Stimulated activated CD4-positive, alpha-beta T cell treated with anti-CD3 and anti-CD28 coated beads, Interleukin-1b, Interleukin-23, amount 100 ng/mL, for 1 hour (primary cell): ENCODE measurements at regions not wholly inside any gene's neighbourhood (a gene's known extent, or its start where the extent isn't known, plus 50 kb on each side); places are given as distances from the start of the nearest gene placed in this dataset.

ENCODE experiments used
- DNase-seq, 2 donors: peaks; one replicate each; pipeline ENCODE4 v3.0.0-alpha.2; 2020; ENCODE audit warnings: low read depth in 2 of 2

DNA sequence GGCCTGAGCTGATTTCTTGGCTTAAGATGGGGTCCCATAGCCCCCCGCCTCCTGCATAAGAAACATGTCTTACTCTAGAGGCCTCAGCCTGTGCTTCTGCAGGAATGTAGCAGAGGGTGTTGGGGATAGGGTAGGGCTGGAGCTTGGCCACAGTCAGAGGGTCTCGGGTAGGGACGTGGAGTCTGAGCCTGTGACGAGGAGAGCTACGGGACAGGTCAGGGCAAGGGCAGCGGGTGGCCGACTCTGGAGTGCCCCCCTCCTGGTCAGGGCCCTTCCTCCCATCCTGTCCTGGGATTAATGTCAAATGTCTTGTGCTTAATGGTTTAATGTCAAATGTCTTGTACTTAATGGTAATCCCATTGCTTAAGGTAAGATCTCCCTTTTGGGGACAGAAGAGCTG is 130.4 kb downstream of the GLI2 start:
- DNase-seq: no peak

DNA sequence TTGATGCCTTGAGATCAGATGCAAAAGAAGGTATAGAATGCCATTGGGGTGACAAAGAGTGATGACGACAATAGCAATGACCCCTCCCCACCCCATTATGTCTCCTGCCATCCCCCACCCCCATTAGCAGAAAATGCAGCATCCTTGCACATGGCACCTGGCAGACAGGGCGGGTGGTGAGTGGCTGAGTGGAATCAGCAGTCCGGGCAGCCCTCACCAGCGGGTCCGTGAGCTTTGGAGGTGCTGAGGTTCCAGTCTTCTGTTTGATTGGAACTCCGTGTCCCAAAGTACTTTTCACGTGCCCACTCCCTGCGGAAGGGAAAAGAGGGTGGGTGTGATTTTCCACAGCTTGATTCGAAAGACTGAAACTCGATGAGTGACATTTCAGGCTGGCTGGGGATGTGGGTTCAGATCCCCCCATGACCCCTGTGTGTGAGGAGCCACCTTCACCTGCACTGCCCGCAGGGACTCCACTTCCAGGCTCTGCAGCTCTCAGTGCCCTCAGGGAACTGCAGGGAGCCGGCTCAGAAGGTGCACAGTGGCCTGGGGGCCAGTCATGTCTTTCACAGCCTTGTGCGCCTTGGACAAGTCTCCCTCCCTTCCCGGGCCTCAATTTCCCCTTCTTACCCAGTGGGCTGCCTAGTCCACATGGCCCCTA is 130.9 kb downstream of the GLI2 start:
- DNase-seq: no peak

DNA sequence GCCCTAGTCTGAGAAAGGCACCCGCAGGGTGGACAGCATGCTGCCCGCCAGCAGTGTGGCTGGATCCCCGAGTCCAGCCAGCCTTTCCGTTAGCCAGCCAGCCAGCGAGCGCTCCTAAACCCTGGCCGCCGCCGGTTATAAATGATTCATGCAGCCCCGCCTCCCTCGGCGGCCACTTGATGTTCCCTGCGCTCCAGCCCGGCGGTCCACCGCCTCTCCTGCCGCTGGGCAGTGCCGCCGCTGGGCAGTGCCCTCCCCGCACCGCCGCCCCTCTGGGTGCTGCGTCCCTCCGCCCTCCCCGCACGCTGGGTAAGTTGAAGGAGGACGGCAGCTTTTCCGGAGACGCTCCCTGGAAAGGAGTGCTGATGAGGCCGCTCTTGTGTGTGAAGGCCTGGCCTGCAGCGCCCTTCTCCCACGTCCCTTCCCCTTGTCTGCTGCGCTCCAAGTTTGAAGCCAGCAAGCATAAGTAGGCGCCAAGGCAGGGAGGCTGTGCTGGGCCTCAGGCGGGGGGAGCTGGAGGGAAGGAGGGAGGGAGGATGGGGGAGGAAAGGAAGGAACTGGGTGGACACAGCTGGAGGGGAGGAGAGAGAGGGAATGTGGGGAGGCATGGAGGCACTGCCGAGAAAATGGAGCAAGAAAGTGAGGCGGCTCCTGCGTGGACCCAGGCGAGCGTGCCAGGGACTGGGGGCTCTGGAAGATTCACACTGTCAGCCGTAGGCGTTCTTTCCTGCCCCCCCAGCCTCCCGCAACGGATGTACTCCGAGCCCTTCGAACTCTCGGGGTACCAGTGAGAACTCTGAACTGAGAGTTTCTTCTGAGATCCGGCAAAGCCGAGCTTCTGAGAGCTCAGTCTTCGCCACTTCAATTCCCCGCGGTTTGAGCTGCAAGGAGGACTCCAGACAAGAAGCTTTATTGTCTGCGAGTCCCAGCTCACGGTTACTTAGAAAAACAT is 131.9 kb downstream of the GLI2 start:
- no peak for DNase-seq

DNA sequence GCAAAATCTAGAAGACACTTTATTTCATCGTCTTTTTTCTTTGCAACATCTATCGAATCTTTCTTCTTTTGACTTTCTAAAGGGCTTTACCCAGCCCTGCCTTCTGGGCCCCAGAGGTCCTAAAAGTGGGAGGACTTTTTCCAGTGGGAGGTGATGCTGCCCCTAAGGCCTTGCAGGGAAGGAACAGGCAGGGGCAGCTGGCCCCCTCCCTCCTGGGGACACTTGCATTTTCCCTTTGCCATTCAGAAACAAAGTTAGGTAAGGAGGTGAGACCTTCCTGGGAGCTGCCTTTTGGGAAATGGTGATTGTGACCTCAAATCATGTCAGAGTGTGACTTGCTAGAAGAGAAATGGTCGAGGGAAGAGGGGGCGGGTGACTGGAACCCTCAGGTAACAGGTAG is 132.7 kb downstream of the GLI2 start:
- no peak for DNase-seq

DNA sequence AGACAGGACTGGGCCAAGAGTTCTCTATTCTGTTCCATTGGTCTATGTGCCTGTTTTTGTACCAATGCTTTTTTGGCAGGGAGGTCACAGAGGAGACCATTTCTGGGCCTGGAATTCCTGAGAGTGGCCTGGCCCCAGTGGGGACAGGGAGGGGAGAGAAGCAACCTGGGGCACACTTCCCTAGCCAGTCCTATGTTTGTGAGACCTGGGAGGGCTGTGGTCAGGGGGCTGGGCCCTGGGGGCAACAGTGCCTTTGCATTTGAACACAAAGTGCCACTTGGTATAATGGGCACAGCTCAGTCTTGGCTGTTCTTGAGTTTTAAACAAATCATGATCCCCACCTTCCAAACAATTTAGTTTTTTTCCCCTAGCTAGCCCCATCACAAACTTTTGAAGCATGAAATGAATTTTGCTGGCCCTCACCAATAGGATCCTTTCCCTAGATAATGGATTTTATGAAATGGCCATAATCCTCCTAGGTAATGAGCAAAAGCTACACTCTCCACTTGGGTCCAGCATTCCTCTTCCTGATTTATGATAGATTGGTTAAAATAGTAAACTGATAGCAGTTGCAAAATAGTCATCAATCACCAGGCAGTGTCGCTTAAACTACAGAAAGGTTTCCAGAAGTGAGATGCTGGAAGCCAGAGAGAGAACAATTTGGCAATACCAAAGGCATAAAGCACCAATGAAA is 133.5 kb downstream of the GLI2 start:
- no peak for DNase-seq

DNA sequence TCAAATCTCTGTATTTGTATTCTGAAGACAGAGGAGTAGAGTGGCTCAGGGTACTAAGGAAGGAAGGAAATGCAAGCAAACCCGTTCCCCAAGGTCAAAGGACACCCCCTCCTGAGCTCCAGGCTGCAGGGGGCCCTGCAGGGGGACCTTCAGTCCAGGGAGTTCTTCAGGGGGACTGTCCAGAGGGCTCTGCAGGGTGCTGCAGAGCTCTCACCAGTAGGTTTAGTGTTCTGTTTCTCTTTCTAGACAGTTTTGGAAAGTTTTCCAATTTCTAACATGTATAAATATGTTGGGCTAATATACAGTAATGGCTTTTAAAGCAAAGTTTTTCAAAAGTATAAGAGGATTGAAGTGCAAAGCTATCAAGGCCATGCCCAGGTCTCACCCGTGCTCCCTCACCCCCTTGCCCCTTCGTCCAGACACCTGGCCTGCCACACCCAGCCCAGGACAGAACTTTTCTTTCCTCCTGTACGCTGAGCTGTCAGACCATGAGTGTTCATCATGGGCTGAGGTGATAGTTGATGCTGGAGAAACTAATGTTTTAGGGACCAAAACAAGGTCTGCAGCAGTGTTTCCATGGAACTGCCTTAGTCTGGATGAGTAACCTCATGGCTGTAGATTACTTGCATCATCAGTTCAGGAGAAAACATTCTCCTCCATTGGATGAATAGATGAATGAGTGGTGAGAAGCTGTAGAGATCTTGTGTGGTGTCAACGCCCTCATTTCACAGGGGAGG is 134.2 kb downstream of the GLI2 start:
- DNase-seq: no peak

DNA sequence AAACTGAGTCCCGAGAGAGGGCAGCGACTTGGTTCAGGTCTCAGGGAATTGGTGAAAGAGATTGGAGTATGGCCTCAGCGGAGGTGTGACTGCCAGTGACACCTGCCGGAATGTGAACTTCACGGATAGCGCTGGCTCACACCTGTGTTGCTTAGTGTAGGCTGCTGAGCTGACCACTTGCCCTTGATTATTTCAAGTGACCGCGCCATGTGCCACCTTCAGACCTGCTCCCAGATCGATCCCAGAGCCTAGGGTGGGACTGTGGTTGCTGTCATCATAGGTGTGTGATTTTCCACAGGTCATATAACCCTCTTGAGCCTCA is 134.8 kb downstream of the GLI2 start:
- DNase-seq: no peak

DNA sequence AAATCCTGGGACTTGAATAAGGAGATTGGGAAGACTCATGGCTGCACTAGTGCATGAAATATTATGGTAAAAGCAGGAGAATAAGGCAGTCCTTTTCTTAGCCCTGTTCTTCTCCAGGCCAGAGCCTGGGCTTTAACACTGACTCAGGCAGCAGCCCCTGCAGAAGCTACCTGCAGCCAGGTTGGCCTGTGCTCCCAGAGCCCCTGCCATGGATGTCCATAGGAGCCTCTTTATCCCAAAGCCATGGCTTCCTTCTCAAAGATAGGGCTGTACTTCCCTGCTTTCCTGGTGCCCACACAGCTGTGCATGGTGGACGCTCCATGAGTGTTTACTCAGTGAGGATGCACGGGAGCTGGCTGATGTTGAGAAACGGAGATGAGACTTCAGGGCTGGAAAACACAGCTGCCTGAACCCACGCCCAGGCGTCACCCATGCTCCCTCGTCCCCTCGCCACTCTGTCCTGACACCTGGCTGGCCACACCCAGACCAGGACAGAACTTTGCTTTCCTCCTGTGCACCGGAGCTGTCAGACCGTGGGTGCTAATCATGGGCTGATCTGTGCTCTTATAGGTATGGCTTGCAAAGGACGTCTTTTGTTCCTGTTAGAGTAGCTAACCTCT is 135.5 kb downstream of the GLI2 start:
- no peak for DNase-seq

DNA sequence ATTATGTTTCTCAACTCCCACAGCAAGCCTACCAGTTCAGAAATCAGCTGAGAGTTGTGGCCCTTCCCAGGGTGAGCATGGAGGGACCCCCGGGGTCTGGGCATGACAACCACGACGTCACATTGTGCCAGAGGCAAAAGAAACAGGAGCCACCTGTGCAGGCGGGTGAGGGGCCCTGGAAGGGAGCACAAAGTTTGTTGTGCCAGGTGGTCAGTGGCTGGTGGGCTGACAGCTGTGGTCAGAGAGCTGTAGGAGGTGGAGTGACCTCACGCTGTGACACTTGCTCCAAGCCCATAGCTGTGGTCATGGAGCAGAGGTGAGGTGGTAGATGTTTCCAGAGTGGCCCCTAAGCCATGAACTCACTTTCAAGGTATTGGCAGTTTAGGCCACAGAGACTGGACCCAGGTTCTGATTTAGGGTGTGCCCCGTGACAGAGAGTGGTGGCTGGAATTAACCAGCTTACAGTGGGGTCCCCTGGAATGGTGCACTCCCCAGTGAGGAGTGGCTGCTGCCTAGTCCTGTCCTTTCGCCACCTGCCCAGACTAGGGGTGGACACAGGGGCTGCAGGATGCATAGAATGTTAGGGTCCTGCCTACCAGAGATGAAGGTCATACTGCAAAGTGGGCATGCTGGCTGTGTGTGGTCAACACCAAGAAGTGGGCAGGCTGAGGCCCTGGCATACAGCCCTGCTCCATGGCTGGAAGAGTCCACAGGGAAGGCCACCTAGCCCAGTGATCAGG is 136.4 kb downstream of the GLI2 start:
- DNase-seq: no peak

DNA sequence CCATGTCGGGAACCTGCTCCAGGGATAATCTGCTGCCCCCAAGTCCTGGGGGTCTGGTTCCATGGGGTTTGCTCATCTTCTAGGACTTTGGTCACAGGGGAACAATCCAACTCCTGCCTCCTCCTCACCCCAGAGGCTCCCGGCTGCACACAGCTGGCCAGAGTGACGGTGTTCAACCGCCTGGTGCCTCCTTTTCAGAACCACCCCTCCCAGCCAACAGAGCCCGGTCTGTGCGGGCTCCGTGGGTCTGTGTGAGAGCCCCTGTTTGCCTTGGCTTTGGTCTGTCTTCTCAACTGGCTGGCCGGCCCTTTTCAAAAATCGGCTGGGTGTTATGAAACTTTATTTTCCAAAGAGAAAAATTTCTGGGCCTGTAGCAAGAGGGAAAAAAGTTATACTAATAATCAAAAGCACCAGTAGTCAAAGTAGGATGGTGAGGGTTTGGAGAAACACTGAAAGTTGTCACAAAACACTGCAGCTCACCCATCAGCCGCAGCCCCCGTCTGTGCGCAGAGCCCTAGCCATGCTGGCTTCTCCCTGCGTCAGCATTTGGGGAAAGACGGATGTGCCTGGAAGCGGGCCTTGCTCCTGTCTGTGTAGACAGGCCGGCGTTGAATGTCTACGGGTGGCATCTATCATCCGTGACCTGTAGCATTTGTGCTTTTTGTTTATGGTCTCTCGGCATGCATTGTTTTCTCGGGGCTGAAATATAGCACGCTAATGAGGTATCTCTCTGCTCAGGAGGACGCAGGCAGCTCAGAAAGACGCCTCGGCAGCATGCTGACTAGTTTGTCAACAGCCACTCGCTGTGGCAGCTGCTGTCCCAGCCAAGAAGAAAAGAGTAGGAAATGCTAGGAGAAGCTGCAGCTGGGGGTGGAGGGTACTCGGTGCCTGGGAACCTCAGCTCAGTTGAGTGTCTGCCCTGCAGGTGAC is 138.6 kb downstream of the GLI2 start:
- no peak for DNase-seq

DNA sequence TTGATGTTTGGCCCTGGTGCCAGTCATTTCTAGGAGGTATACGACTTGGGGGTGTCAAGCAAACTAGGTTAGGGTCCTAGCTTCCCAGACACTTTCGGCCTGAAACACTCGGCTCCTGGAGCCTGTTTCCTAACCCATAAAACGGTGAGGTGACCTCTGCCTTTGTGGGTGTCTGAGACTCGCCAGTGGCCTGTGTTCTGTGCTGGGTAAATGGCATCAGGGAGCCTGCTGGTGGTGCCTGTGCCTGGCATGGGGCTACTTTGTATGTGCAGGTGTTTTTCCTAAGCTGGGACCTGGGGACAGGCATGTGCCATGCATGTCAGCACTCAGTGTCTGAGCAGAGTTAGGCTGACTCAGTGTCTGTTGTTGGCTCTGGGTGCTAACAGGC is 139.2 kb downstream of the GLI2 start:
- DNase-seq: no peak

DNA sequence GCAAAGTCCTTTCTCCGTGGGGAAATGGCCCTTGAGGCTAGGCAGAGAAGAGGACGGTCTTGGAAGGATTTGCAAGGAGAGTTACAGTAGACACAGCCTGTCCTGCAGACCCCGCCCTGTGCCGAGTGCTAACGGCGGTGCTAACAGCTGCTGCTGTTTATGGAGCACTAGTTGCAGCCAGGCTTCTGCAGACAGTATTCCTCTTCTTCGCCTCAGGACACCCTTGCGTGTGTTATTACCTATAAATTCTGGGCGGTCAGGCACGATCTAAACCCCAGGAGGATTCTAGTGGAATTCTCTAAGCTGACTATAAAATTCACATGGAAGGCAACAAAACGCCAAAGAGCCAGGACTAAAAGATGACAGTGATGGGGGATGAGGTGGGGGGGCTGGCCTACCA is 139.8 kb downstream of the GLI2 start:
- DNase-seq: no peak

DNA sequence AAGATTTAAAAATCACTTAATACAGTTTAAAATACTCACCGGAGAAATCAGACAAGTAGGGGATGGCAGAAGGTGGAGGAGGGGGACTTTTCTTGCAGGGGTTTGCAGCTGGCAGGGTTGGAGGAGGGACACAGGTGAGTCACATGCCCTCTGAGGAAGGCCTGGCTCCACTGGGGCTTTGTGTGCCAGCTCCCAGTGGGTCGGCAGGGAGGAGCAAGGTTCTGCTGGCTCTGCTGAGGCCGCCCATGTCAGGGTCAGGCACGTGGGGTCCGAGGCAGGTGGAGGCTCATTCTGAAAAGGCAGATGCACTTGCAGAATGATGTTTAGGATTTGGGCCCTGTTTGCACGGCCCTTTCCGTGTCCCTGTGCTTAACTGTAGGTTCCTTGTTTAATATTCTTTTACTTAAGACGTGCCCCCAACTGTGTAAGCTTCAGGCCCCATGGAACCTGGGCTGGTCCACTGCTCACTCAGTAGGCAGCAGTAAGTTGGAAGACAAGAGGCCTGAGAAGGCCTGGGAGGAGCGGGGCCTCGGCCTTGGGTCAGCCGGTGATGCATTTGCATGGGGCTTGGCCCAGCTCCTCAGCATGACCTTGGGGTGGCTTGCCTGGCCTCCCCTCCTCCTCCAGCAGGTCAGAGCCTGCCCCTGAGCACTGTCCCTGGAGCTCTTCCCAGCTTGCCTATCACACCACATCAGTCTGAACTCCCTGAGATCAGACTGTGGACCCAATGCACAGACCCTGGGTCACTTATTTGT is 141.0 kb downstream of the GLI2 start:
- no peak for DNase-seq

DNA sequence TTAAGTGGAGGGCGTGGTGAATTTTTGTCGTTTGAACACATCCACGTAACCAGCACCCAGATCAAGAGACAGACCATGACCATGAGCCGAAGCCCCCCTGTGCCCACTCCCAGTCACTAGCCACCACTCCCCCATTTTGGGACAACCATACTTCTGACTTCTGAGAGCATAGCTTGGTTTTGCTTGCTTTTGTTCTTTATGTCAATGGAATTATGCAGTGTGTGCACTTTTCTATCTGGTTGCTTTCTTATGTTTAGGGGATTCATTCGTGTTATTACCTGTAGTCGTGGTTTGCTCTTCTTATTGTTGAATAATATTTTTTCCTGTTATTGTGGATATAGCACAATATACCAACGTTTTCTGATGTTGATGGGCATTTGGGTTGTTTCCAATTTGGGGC is 141.7 kb downstream of the GLI2 start:
- DNase-seq: no peak

DNA sequence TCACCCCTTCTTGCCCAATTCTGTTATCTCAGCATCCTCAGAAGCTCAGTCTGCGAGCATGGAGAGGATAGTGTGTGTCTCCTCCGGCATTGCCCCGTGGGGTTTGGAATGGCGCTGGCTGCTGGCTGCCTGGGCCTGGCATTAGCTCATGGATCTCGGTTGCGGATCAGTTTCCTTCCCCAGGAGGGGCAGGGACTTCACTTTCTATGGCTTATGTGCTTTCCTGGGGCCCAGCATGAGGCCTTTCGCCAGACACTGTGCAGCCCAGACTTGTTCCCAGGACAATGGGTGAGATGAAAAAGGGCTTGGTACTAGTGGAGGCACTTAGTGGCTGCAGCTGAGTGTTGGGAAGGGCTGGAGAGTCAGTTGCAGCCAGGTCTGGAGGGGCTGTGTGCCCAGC is 143.3 kb downstream of the GLI2 start:
- no peak for DNase-seq

DNA sequence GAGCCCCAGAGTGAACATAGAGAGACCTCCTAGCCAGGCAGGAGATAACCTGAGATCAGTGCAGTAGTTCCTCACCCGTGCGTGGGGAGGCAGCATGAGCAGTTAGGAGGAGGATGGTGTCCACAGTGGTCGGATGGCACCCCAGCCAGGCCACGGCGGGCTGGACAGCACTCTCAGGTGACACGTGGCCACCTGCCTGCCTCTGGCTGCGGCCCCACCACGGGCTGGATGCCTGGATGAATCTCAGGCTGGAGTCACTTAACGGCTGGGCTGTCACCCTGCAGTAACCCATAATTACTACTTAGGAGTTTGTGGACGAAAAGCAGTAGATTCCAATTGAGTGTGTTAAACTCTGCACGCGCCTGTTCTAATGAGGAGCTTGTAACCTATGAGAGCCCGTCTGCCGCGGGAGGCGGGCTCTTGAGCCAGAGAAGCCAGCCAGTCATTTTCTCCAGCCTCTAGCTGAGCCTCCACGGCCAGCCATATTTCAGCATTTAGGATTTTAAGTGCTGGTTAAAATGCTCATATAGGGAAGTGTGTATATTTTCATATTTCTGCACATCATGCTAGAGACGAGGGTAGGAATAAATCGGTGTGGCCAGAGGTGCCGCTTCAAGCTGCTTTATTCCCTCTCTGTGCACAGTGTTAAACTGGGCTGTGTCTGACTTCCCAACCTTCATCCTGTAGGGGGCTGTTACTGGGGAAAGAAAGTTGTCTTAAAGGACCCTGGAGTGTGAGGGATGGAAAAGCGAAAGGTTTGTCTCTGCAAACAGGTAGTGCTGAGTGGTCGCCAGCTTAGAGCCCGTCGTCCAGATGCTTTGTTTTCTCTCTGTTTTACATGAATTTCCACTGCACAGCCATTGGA is 144.0 kb downstream of the GLI2 start:
- DNase-seq: no peak

DNA sequence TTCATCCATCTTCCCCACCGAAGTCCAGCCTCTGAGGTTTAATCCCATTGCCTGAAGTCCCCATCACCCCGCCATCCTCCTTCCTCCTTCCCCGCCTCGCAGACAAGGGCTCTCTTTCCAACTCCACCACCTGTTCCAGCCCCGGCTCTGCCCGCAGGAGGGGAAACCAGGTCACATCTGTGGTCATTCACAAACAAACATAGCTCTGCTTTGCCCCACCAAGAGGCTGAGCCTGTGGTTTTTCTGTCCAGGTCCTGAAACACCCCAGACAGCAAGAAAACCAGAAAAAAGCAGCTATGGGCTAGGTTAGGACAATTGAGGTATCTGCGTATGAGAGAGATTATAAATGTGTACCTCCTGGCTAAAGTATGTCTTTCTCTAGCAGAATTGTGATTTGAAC is 144.7 kb downstream of the GLI2 start:
- no peak for DNase-seq
